ENCODE measurements at regions not wholly inside any gene's neighbourhood (a gene's known extent, or its start where the extent isn't known, plus 50 kb on each side); places are given as distances from the start of the nearest gene placed in this dataset.

GRCh38 chr11:13104619-13105236 lies 95.6 kb downstream of the RASSF10 start:
- TF ChIP-seq CTCF (conservative IDR thresholded peaks at IDR 0.05; ENCODE audit: low read depth, low read length), result no peak
- no peak for TF ChIP-seq POLR2A (IDR thresholded peaks at IDR 0.05; ENCODE audit: low read depth, low read length)
- no peak for TF ChIP-seq NFE2L2 (IDR thresholded peaks at IDR 0.05; ENCODE audit: low read depth, low read length)
- no peak for TF ChIP-seq FOS (IDR thresholded peaks at IDR 0.05; ENCODE audit: low read depth, low read length)
- no peak for TF ChIP-seq CEBPB (IDR thresholded peaks at IDR 0.05; ENCODE audit: low read depth, low read length)

Data from IMR-90 (cell line).